Ovary (tissue), 3 donors: ENCODE measurements at regions not wholly inside any gene's neighbourhood (a gene's known extent, or its start where the extent isn't known, plus 50 kb on each side); places are given as distances from the start of the nearest gene placed in this dataset.

Experiments used
- POLR2A ChIP-seq: fragments of 450-650 bp; IDR thresholded peaks from one replicate; pipeline ENCODE4 v1.6.1; 2017; ENCODE audit warnings: antibody characterized with exemption, mild to moderate bottlenecking, moderate library complexity
- TF ChIP-seq, protein P1 (sequence below), 3 donors: fragments of 450-650 bp in 2 of 3; fragments of 200-600 bp in 1 of 3; IDR thresholded peaks; one replicate each; pipeline versions ENCODE4 v1.5.1 to v1.8.0; 2016 to 2022; ENCODE audit warnings: antibody characterized with exemption in 3 of 3, mild to moderate bottlenecking in 1 of 3
- donor health status: DM: no; HTN: no; CAD: no.

DNA sequence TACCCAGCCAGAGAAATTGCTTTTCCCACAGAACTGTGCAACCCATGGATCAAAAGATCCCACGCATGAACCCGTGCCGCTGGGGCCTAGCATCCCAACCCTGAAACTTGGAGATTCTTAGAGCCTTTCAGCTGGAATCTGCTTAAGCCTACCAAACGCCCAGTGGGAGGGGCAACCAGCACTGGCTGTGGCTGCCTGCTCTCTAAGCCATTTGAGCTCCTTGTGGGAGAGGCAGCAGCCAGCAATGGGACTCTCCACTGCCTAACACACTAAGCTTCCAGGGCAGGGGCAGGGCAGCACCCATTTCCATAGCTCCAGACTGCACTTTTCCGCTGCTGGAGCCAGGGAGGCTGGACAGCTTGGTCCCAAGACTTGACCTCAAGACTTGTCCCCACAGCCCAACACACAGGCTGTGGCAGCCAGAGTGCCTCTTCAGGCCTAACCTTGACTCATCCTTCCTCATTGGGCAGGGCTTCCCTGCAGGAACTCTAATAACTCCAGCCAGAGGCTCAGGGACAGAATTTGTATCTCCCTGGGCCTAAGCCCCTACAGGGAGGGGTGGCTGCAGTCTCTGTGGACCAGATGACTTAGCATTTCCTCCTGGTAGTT, 437.4 kb downstream of the MTRR start:
- TF ChIP-seq, protein P1, sequence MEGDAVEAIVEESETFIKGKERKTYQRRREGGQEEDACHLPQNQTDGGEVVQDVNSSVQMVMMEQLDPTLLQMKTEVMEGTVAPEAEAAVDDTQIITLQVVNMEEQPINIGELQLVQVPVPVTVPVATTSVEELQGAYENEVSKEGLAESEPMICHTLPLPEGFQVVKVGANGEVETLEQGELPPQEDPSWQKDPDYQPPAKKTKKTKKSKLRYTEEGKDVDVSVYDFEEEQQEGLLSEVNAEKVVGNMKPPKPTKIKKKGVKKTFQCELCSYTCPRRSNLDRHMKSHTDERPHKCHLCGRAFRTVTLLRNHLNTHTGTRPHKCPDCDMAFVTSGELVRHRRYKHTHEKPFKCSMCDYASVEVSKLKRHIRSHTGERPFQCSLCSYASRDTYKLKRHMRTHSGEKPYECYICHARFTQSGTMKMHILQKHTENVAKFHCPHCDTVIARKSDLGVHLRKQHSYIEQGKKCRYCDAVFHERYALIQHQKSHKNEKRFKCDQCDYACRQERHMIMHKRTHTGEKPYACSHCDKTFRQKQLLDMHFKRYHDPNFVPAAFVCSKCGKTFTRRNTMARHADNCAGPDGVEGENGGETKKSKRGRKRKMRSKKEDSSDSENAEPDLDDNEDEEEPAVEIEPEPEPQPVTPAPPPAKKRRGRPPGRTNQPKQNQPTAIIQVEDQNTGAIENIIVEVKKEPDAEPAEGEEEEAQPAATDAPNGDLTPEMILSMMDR (IDR thresholded peaks at IDR 0.05): no peak
- TF ChIP-seq POLR2A: no peak
